Activated CD4-positive, alpha-beta memory T cell treated with anti-CD3 and anti-CD28 coated beads, Interleukin-2, amount 10 ng/mL, durations not matched to agents 7 days and 5 days (primary cell): ENCODE measurements at regions not wholly inside any gene's neighbourhood (a gene's known extent, or its start where the extent isn't known, plus 50 kb on each side); places are given as distances from the start of the nearest gene placed in this dataset.
"Not testable (repeated sequence)": the region's sequence is repeated elsewhere in the genome, so short reads cannot be mapped to it uniquely, and the experiment has no call there.

Source experiments
- CTCF ChIA-PET: fragments of 350-600 bp; sonication (Branson Sonifier 250); formaldehyde crosslinking; loops from one replicate; lab custom pipeline; 2021; ENCODE audit warnings: antibody characterized with exemption, inconsistent platforms; lab: Charles Lee
- POLR2A ChIA-PET: fragments of 350-600 bp; sonication (Branson Sonifier 250); formaldehyde crosslinking; loops from one replicate; lab custom pipeline; 2021; ENCODE audit warnings: antibody characterized with exemption; lab: Charles Lee
- DNase-seq: peaks from one replicate; pipeline ENCODE4 v3.0.0-alpha.2; 2020
- H3K27ac Mint-ChIP-seq: one replicate; pipeline ENCODE4 v1.8.0; 2021; ENCODE audit warnings: mild to moderate bottlenecking, mixed read lengths
- H3K27me3 Mint-ChIP-seq: one replicate; pipeline ENCODE4 v1.8.0; 2021; ENCODE audit warnings: mixed read lengths
- H3K36me3 Mint-ChIP-seq: one replicate; pipeline ENCODE4 v1.8.0; 2021; ENCODE audit warnings: low read depth, mixed read lengths
- H3K4me1 Mint-ChIP-seq: one replicate; pipeline ENCODE4 v1.8.0; 2021; ENCODE audit warnings: mixed read lengths
- H3K4me3 Mint-ChIP-seq: one replicate; pipeline ENCODE4 v1.8.0; 2021; ENCODE audit warnings: mild to moderate bottlenecking, mixed read lengths
- H3K9me3 Mint-ChIP-seq: one replicate; pipeline ENCODE4 v1.8.0; 2021; ENCODE audit warnings: mixed read lengths

- H3K27ac Mint-ChIP-seq: no peak overlapping the region
- H3K9me3 Mint-ChIP-seq: no peaks in the 10 kb centered on the region
- ChIA-PET CTCF (no interaction called here), POLR2A (no interaction called here)
- no peak overlapping the region for H3K4me3 Mint-ChIP-seq
- DNase-seq: no peak
- peaks cover 4% of the 10 kb centered on the region for H3K27me3 Mint-ChIP-seq
- no peaks in the 10 kb centered on the region for H3K36me3 Mint-ChIP-seq
- H3K4me1 Mint-ChIP-seq: no peaks in the 10 kb centered on the region
These were observed 123.1 kb upstream of the ZBTB40 start for GRCh38 chr1:22328331-22329147.

GRCh38 chr1:22329148-22329515 lies 122.5 kb upstream of the ZBTB40 start:
- Mint-ChIP-seq H3K4me1 (no peaks in the 10 kb centered on the region), H3K27me3 (peaks cover 9% of the 10 kb centered on the region)

GRCh38 chr1:22330092-22330759 lies 121.4 kb upstream of the ZBTB40 start:
- Mint-ChIP-seq H3K9me3 (no peaks in the 10 kb centered on the region), H3K4me1 (no peaks in the 10 kb centered on the region), H3K27ac (no peak overlapping the region), H3K4me3 (no peak overlapping the region), H3K27me3 (peaks cover 9% of the 10 kb centered on the region), H3K36me3 (no peaks in the 10 kb centered on the region)
- POLR2A ChIA-PET: no interaction called here
- DNase-seq: no peak
- CTCF ChIA-PET: no interaction called here

More at GRCh38 chr1:22329148-22329515, 122.5 kb upstream of the ZBTB40 start:
- Mint-ChIP-seq H3K27ac (no peak overlapping the region), H3K9me3 (no peaks in the 10 kb centered on the region), H3K4me3 (no peak overlapping the region), H3K36me3 (no peaks in the 10 kb centered on the region)
- no peak for DNase-seq
- ChIA-PET CTCF (no interaction called here), POLR2A (no interaction called here)

GRCh38 chr1:22330760-22331119 lies 120.9 kb upstream of the ZBTB40 start:
- Mint-ChIP-seq H3K4me3 (no peak overlapping the region), H3K27ac (no peak overlapping the region), H3K36me3 (no peaks in the 10 kb centered on the region), H3K27me3 (peaks cover 9% of the 10 kb centered on the region), H3K4me1 (no peaks in the 10 kb centered on the region), H3K9me3 (no peaks in the 10 kb centered on the region)
- no peak for DNase-seq
- POLR2A ChIA-PET: no interaction called here
- CTCF ChIA-PET: no interaction called here

- POLR2A ChIA-PET: no interaction called here
- no peak overlapping the region for H3K4me3 Mint-ChIP-seq
- H3K9me3 Mint-ChIP-seq: no peaks in the 10 kb centered on the region
- no peaks in the 10 kb centered on the region for H3K4me1 Mint-ChIP-seq
- no peak for DNase-seq
- peaks cover 9% of the 10 kb centered on the region for H3K27me3 Mint-ChIP-seq
- no peaks in the 10 kb centered on the region for H3K36me3 Mint-ChIP-seq
- no peak overlapping the region for H3K27ac Mint-ChIP-seq
- CTCF ChIA-PET: no interaction called here
These were observed 119.8 kb upstream of the ZBTB40 start for GRCh38 chr1:22331618-22332423.

GRCh38 chr1:22332424-22332717 lies 119.3 kb upstream of the ZBTB40 start:
- H3K27me3 Mint-ChIP-seq: peaks cover 9% of the 10 kb centered on the region
- H3K36me3 Mint-ChIP-seq: no peaks in the 10 kb centered on the region
- no peak overlapping the region for H3K4me3 Mint-ChIP-seq
- ChIA-PET POLR2A (no interaction called here), CTCF (no interaction called here)
- H3K27ac Mint-ChIP-seq: no peak overlapping the region
- H3K4me1 Mint-ChIP-seq: no peaks in the 10 kb centered on the region
- no peaks in the 10 kb centered on the region for H3K9me3 Mint-ChIP-seq
- DNase-seq: no peak

GRCh38 chr1:22332795-22333499 lies 118.7 kb upstream of the ZBTB40 start:
- CTCF ChIA-PET: no interaction called here
- no peak for DNase-seq
- H3K36me3 Mint-ChIP-seq: no peaks in the 10 kb centered on the region
- H3K9me3 Mint-ChIP-seq: no peaks in the 10 kb centered on the region
- POLR2A ChIA-PET: no interaction called here
- H3K4me3 Mint-ChIP-seq: no peak overlapping the region
- H3K27me3 Mint-ChIP-seq: peaks cover 9% of the 10 kb centered on the region
- no peaks in the 10 kb centered on the region for H3K4me1 Mint-ChIP-seq
- no peak overlapping the region for H3K27ac Mint-ChIP-seq

GRCh38 chr1:22333516-22334121 lies 118.0 kb upstream of the ZBTB40 start:
- no peaks in the 10 kb centered on the region for H3K36me3 Mint-ChIP-seq
- ChIA-PET CTCF (no interaction called here), POLR2A (no interaction called here)
- peaks cover 9% of the 10 kb centered on the region for H3K27me3 Mint-ChIP-seq
- no peak overlapping the region for H3K4me3 Mint-ChIP-seq
- no peak for DNase-seq
- H3K27ac Mint-ChIP-seq: no peak overlapping the region
- no peaks in the 10 kb centered on the region for H3K4me1 Mint-ChIP-seq
- H3K9me3 Mint-ChIP-seq: no peaks in the 10 kb centered on the region

- Mint-ChIP-seq H3K27me3 (peaks cover 11% of the 10 kb centered on the region), H3K4me3 (no peak overlapping the region), H3K4me1 (no peaks in the 10 kb centered on the region), H3K9me3 (no peaks in the 10 kb centered on the region), H3K27ac (no peak overlapping the region), H3K36me3 (no peaks in the 10 kb centered on the region)
- POLR2A ChIA-PET: no interaction called here
- CTCF ChIA-PET: no interaction called here
- no peak for DNase-seq
These were observed 116.6 kb upstream of the ZBTB40 start for GRCh38 chr1:22334860-22335550.

- H3K4me1 Mint-ChIP-seq, H3K27ac Mint-ChIP-seq: not testable (repeated sequence)
These were observed 115.4 kb upstream of the ZBTB40 start for GRCh38 chr1:22336274-22336673.

GRCh38 chr1:22336696-22337545 lies 114.7 kb upstream of the ZBTB40 start:
- H3K27me3 Mint-ChIP-seq: peaks cover 22% of the 10 kb centered on the region
- not testable (repeated sequence) for H3K4me1 Mint-ChIP-seq, DNase-seq

More at GRCh38 chr1:22336274-22336673, 115.4 kb upstream of the ZBTB40 start:
- DNase-seq, H3K9me3 Mint-ChIP-seq, H3K4me3 Mint-ChIP-seq, CTCF ChIA-PET, POLR2A ChIA-PET, H3K36me3 Mint-ChIP-seq: not testable (repeated sequence)
- peaks cover 16% of the 10 kb centered on the region for H3K27me3 Mint-ChIP-seq

More at GRCh38 chr1:22336696-22337545, 114.7 kb upstream of the ZBTB40 start:
- POLR2A ChIA-PET, H3K4me3 Mint-ChIP-seq, CTCF ChIA-PET, H3K36me3 Mint-ChIP-seq, H3K9me3 Mint-ChIP-seq, H3K27ac Mint-ChIP-seq: not testable (repeated sequence)
